Renal cortical epithelial cell (primary cell): ENCODE measurements at regions not wholly inside any gene's neighbourhood (a gene's known extent, or its start where the extent isn't known, plus 50 kb on each side); places are given as distances from the start of the nearest gene placed in this dataset.
"Not testable (repeated sequence)": the region's sequence is repeated elsewhere in the genome, so short reads cannot be mapped to it uniquely, and the experiment has no call there.

Experiments used
- DNase-seq: peaks from one replicate; pipeline ENCODE4 v3.0.0-alpha.2; 2011; ENCODE audit warnings: low read depth

- DNase-seq = no peak
Measured at GRCh38 chr2:180540761-180541160, 439.6 kb upstream of the UBE2E3 start.

- DNase-seq = no peak
Measured at GRCh38 chr2:180539541-180539940, 440.9 kb upstream of the UBE2E3 start.

DNA sequence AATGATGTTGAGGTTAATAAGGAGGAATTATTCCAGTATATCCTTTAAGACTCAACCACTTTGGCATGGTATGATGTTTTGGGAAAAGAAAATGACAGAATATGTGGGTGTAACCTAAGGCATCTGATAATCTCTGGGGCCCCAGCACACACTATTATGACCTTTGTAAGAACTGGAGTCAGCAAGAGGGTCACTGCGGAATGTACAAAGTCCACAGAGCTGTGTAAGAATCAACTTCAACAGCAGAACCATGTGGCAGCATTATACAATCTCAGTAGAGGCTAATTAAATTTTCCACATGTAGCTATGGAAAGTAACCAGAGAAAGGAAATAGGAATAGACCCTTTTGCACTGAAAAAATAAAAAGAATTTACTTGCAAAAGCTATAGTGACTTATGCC lies 445.1 kb upstream of the UBE2E3 start:
- no peak for DNase-seq

DNA sequence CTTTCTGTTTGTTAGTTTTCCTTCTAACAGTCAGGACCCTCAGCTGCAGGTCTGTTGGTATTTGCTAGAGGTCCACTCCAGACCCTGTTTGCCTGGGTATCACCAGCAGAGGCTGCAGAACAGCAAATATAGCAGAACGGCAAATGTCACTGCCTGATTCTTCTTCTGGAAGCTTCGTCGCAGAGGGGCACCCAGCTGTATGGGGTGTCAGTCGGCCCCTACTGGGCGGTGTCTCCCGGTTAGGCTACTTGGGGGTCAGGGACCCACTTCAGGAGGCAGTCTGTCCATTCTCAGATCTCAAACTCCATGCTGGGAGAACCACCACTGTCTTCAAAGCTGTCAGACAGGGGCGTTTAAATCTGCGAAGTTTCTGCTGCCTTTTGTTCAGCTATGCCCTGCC lies 448.6 kb upstream of the UBE2E3 start:
- DNase-seq = not testable (repeated sequence)

GRCh38 chr2:180524499-180524898 lies 455.9 kb upstream of the UBE2E3 start:
- no peak for DNase-seq

DNA sequence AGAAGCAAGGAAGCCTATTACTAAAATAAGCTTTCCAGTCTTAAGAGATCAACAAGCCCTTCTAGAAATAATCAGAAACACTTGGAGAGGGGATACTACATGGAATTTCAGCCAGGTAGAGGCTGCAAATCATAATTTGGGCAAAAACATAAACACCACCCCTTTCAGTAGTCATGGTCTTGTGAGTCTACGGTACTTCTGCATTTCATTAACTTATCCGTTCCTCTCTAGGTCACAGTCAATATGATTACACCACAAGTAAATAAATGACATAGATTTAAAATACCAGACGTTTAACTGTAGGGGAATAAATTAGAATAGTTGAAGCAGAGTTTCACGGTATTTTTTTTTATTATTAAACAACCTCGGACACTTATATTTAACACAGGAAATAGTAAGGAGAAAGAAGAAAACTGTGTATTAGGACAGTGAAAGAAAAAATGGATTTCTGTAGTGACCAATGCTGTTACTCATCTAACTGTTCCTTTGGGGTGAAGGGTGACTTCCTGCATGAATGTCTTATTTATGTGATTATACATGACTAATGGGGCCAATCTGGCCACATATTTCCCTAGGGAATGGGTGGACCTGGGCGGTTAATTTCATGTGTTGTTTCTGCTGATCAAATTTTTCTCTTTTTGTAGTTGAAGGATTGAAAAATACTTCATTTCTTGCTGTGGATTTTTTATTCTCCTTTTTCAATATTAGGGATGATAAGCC lies 456.6 kb upstream of the UBE2E3 start:
- peak; percentile 74 for DNase-seq

- peak; percentile 91 for DNase-seq
Measured at GRCh38 chr2:180520921-180521581, 459.4 kb upstream of the UBE2E3 start.

DNA sequence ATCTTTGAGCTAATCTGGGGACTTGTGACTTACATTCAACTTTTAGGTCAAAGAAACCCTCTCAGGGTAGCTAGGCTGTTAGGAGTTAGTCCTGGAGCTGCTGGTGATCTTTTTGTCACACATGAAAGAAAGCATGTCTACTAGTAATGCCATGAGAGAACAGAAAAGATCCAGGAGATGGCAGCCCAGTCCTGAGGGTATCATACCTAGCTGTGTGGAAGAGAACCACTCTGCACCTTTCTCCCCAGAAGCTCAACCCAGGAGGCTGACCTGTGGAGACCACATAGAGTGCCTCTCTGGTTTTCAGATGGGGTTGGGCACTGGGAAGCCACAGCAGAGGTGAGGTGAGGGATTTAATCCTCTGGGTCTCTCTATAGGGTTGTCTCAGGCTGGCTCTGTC lies 460.2 kb upstream of the UBE2E3 start:
- peak; percentile 29 for DNase-seq

GRCh38 chr2:180519276-180519675 lies 461.1 kb upstream of the UBE2E3 start:
- peak; percentile 80 for DNase-seq

DNA sequence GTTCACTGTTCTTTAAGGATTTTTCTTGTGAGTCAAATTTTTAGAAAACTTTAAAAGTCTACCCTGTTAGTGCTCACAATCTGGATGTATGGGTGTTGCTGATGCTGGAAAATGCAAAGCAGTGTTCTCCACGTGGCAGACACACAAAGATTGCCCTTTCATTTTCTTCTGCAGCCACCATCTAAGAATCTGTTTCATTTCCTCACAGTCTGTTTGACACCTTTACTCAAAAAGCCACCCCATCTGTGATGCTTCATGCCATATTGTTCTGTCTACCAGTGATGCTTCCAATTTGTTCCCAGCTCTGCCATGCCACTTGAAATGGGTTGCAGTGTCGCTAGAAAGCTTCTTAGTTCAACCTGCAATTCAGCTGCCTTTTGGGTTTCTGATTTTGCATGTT lies 464.2 kb upstream of the UBE2E3 start:
- no peak for DNase-seq

GRCh38 chr2:180513389-180513788 lies 467.0 kb upstream of the UBE2E3 start:
- DNase-seq = no peak

- DNase-seq = no peak
Measured at GRCh38 chr2:180508458-180508857, 471.9 kb upstream of the UBE2E3 start.

GRCh38 chr2:180507028-180507427 lies 473.4 kb upstream of the UBE2E3 start:
- DNase-seq = peak; percentile 4

DNA sequence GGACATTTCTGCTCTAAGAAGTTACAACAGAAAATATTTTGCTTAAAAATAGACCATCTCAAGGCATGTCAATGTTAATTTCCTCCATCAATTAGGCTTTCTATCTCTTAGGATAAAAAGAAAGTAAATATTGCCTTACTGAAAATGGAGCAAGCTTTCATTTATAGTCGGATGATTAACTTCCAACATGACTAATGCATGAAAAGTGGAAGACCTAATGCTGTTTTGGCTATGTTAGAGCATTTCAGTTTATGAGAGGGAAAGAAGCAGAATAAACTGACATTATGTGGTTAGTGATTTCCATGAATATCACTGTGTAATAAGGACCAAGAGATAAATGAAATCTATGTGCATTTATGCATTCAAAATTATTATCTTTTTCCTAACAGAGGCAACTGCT lies 475.2 kb upstream of the UBE2E3 start:
- DNase-seq = peak; percentile 53

GRCh38 chr2:180497621-180498152 lies 482.7 kb upstream of the UBE2E3 start:
- DNase-seq = no peak

DNA sequence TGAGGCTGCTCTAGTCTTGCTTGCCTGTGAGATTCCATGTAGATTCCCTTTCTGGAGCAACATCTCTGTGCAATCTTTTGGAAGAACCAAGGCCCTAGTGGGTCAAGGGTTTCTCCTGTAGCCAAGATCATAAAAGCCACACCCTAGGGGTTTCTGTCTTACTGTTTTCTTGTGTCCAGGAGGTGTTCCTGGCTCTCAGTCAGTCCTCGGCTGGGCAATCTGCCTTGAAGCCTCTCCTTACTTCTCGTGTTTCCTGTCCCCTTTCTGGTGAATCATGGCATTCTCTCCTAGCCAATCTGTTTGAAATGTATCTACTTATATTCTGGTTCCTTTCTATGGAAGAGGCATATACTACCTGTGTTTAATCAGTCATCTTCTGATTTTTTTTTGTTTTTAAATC lies 484.8 kb upstream of the UBE2E3 start:
- no peak for DNase-seq

GRCh38 chr2:180494286-180494685 lies 486.1 kb upstream of the UBE2E3 start:
- no peak for DNase-seq

- DNase-seq = no peak
Measured at GRCh38 chr2:180482696-180483095, 475.6 kb upstream of the CWC22 start.

- DNase-seq = no peak
Measured at GRCh38 chr2:180481998-180482397, 474.9 kb upstream of the CWC22 start.

- no peak for DNase-seq
Measured at GRCh38 chr2:180478883-180479282, 471.8 kb upstream of the CWC22 start.

DNA sequence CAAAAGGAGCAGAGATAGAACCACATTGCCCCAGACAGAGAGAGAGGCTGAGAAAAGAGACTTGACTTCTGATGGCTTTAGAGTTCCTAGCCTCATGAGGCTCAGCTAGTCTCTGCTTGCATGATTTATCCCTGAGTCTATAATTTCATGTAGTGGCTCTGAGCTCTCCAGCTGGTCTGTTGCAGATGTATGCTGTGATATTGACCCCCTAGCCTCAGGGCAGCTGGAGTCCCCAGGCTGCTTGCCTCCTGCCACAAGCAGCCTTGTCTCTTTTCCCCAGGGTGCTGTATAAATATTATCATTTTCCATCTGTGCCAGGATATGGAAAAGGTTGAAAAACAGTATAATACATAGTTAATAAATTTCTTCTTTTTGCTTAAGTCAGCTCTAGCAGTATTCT lies 467.6 kb upstream of the CWC22 start:
- DNase-seq = no peak

DNA sequence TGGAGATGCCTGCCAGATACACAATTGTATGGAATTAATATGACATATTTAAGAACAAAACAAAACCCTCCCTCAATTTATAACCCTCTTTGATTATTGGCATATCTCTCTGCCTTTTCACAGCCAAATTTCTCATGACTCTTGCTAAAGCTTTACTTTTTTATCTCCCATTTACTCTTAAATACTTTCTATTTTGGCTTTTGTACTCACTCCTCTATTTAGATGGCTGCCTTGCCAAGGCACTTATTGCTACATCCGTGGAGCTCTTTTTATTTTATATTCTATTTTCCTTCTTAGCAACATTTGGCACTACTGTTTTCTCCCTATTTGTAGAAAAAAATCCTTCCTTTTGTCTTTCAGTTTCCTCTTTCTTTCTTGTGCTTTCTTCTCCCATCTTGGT lies 466.4 kb upstream of the CWC22 start:
- DNase-seq = no peak

DNA sequence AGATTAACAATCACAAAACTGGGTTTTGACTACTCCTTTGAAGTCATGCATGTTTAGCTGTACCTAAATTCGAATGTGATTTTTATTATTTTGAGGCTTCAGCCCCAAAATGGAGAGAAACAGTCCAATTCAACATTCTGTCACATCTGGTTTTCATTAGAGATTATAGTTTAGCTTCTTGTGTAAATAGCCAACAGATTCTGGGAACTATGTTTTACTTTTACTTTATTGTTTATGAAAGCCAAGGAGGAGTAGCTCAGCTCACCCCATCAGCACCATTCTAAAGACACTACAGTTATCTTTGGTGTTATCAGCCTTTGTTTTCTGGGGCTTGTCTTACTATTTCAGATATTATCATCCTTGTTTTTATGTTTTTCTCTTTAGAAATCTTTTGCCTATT lies 465.0 kb upstream of the CWC22 start:
- DNase-seq = no peak
